ENCODE measurements at regions not wholly inside any gene's neighbourhood (a gene's known extent, or its start where the extent isn't known, plus 50 kb on each side); places are given as distances from the start of the nearest gene placed in this dataset.

DNA sequence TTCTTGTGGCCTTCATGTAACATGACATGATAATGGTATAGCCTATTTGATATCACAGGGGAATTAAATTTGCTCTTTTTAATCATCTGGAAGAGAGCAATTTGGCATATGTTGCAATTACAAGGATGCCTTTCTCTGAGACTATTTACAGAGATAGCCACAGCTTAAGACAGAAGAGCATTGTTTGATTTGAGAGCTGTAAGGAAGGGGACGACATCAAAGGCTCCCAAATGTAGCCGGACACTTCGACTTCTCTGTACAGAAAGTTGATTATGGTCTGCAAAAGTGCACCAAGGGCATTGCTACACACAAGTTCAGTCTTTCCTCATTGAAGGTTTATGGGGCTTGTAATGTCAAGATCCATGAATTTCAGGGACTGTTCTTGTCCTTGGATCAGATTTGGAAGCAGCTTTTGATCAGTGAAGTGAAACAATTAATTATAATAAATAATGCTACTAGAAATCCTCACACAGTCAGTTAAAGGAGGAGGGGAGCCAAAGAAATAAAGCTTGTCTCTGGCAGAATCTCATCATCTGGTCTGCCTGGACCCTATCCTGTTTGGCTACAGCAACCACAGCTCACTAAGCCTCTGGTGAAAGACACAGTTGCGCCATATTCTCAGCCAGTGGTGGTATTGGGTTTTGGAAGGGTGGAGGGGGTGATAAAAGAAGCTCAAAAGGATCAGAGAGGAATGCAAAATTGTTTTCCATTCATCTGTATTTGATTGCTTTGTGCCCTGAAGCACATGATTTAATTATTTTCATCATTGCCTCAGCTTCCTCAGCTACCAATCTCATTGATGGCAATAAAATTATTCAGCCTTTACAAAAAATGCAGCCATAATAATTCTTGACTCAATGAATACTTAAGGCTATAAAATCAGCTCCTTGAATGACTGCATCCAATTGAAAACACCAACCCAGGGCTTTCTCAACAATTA lies 654.3 kb upstream of the LCORL start:
- Histone ChIP-seq H3K36me3 (ENCODE audit: control insufficient read depth, insufficient read depth, low read length) (no peaks in the 10 kb centered on the region), H3K27me3 (replicated peaks; ENCODE audit: control insufficient read depth, insufficient read depth, low read length) (no peaks in the 10 kb centered on the region), H3K4me3 (replicated peaks; ENCODE audit: low read depth, low read length) (no peak overlapping the region)
- no peak for TF ChIP-seq CTCF (IDR thresholded peaks at IDR 0.05; ENCODE audit: insufficient read depth, low read length, poor library complexity, severe bottlenecking)
- no peak for DNase-seq (ENCODE audit: extremely low read depth, insufficient read length)

DNA sequence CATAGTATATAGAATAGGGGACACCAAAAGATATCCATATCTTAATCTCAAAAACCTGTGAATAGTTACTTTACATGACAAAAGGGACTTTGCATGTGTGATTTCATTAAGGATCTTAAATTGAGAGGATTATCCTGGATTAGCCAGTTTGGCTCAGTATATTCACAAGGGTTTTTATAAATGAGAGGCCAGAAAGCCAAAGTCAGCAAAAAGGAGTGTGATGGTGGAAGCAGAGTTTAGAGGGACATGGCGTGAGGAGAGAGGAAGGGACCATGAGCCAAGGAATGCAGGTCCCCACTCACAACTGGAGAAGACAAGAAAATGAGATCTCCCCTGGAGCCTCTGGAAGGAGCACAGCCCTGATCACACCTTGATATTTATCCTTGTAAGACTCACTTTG lies 648.5 kb upstream of the LCORL start:
- no peak for DNase-seq (ENCODE audit: extremely low read depth, insufficient read length)
- H3K36me3 ChIP-seq (ENCODE audit: control insufficient read depth, insufficient read depth, low read length): no peaks in the 10 kb centered on the region
- H3K4me3 ChIP-seq (replicated peaks; ENCODE audit: low read depth, low read length): no peak overlapping the region
- TF ChIP-seq CTCF (IDR thresholded peaks at IDR 0.05; ENCODE audit: insufficient read depth, low read length, poor library complexity, severe bottlenecking): no peak
- H3K27me3 ChIP-seq (replicated peaks; ENCODE audit: control insufficient read depth, insufficient read depth, low read length): no peaks in the 10 kb centered on the region

GRCh38 chr4:18669390-18669789 lies 647.8 kb upstream of the LCORL start:
- Histone ChIP-seq H3K36me3 (ENCODE audit: control insufficient read depth, insufficient read depth, low read length) (no peaks in the 10 kb centered on the region), H3K27me3 (replicated peaks; ENCODE audit: control insufficient read depth, insufficient read depth, low read length) (no peaks in the 10 kb centered on the region), H3K4me3 (replicated peaks; ENCODE audit: low read depth, low read length) (no peak overlapping the region)
- DNase-seq (ENCODE audit: extremely low read depth, insufficient read length): no peak
- no peak for TF ChIP-seq CTCF (IDR thresholded peaks at IDR 0.05; ENCODE audit: insufficient read depth, low read length, poor library complexity, severe bottlenecking)

GRCh38 chr4:18666322-18666721 lies 644.8 kb upstream of the LCORL start:
- no peak for DNase-seq (ENCODE audit: extremely low read depth, insufficient read length)
- no peaks in the 10 kb centered on the region for H3K27me3 ChIP-seq (replicated peaks; ENCODE audit: control insufficient read depth, insufficient read depth, low read length)
- H3K36me3 ChIP-seq (ENCODE audit: control insufficient read depth, insufficient read depth, low read length): no peaks in the 10 kb centered on the region
- no peak for TF ChIP-seq CTCF (IDR thresholded peaks at IDR 0.05; ENCODE audit: insufficient read depth, low read length, poor library complexity, severe bottlenecking)
- H3K4me3 ChIP-seq (replicated peaks; ENCODE audit: low read depth, low read length): no peak overlapping the region

DNA sequence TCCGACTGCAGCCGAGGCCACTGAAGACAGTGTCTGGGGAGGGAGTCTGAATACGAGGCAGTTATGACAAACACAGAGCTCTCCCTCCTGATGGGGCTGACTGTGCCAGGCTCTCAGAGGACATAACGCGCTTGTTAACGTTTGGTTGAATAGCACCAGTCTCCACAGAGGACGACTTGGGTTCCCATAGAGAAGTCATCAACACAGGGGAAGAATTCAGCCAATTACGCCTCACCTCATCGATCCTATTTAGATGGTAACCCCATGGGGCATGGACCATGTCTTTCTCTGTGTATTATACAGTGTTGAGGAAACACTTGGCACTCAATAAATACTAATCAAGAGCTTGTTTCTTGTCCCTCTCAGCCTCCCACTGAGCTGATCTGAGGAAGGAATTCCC lies 642.6 kb upstream of the LCORL start:
- H3K36me3 ChIP-seq (ENCODE audit: control insufficient read depth, insufficient read depth, low read length): no peaks in the 10 kb centered on the region
- TF ChIP-seq CTCF (IDR thresholded peaks at IDR 0.05; ENCODE audit: insufficient read depth, low read length, poor library complexity, severe bottlenecking): no peak
- DNase-seq (ENCODE audit: extremely low read depth, insufficient read length): no peak
- no peak overlapping the region for H3K4me3 ChIP-seq (replicated peaks; ENCODE audit: low read depth, low read length)
- no peaks in the 10 kb centered on the region for H3K27me3 ChIP-seq (replicated peaks; ENCODE audit: control insufficient read depth, insufficient read depth, low read length)

All from GM06990 (cell line).